Activated T-helper 2 cell treated with anti-CD3 and anti-CD28 coated beads, Interferon-gamma antibody, Interleukin-2, Interleukin-4, amounts not matched to agents 10 μg/mL and 5 μg/mL and 100 μg/mL, durations not matched to agents 14 hours and 24 hours and 36 hours (primary cell): ENCODE measurements at regions not wholly inside any gene's neighbourhood (a gene's known extent, or its start where the extent isn't known, plus 50 kb on each side); places are given as distances from the start of the nearest gene placed in this dataset.
"Not testable (repeated sequence)": the region's sequence is repeated elsewhere in the genome, so short reads cannot be mapped to it uniquely, and the experiment has no call there.

ENCODE experiments used
- DNase-seq: peaks from one replicate; pipeline ENCODE4 v3.0.0; 2021; ENCODE audit warnings: low spot score
- H3K27ac Mint-ChIP-seq: one replicate; pipeline ENCODE4 v1.8.0; 2021; ENCODE audit warnings: mixed read lengths
- H3K27me3 Mint-ChIP-seq: one replicate; pipeline ENCODE4 v1.8.0; 2021; ENCODE audit warnings: low read depth, mixed read lengths
- H3K36me3 Mint-ChIP-seq: one replicate; pipeline ENCODE4 v1.8.0; 2021; ENCODE audit warnings: low read depth, mixed read lengths
- H3K4me1 Mint-ChIP-seq: one replicate; pipeline ENCODE4 v1.8.0; 2021; ENCODE audit warnings: low read depth, mixed read lengths
- H3K4me3 Mint-ChIP-seq: one replicate; pipeline ENCODE4 v1.8.0; 2021; ENCODE audit warnings: low read depth, mild to moderate bottlenecking, moderate library complexity, mixed read lengths
- H3K9me3 Mint-ChIP-seq: one replicate; pipeline ENCODE4 v1.8.0; 2021; ENCODE audit warnings: mixed read lengths
- intact Hi-C: fragments of 100-400 bp; cut with micrococcal nuclease; formaldehyde crosslinking; loops from one replicate; pipeline ENCODE4 v1.15.1; 2023

GRCh38 chr12:89236237-89236636, 116.1 kb downstream of the DUSP6 start:
- Mint-ChIP-seq H3K27ac (peak overlapping the region; percentile 91), H3K4me1 (peaks cover 84% of the 10 kb centered on the region), H3K27me3 (no peaks in the 10 kb centered on the region), H3K36me3 (peaks cover 50% of the 10 kb centered on the region), H3K4me3 (no peak overlapping the region), H3K9me3 (peaks cover 24% of the 10 kb centered on the region)
- no peak for DNase-seq
- intact Hi-C loops, result loop anchor here (1.0 kb wide), 1 partner anchor 8 kb away; no protein-coding TSS in a partner anchor

- Mint-ChIP-seq H3K27ac (peak overlapping the region; percentile 91), H3K27me3 (no peaks in the 10 kb centered on the region), H3K4me3 (peak overlapping the region; percentile 40), H3K36me3 (peaks cover 43% of the 10 kb centered on the region), H3K4me1 (peaks cover 85% of the 10 kb centered on the region), H3K9me3 (peaks cover 19% of the 10 kb centered on the region)
- no peak for DNase-seq
- intact Hi-C loops, result no loop called here
Measured at GRCh38 chr12:89235189-89235993, 116.9 kb downstream of the DUSP6 start.

- H3K4me3 Mint-ChIP-seq, result no peak overlapping the region
- H3K9me3 Mint-ChIP-seq, result peaks cover 19% of the 10 kb centered on the region
- intact Hi-C loops, result no loop called here
- DNase-seq, result no peak
- H3K36me3 Mint-ChIP-seq, result peaks cover 43% of the 10 kb centered on the region
- H3K27ac Mint-ChIP-seq, result peak overlapping the region; percentile 91
- H3K27me3 Mint-ChIP-seq, result no peaks in the 10 kb centered on the region
- H3K4me1 Mint-ChIP-seq, result peaks cover 79% of the 10 kb centered on the region
Measured at GRCh38 chr12:89234324-89235114, 117.8 kb downstream of the DUSP6 start.

- Mint-ChIP-seq H3K27ac (peak overlapping the region; percentile 28), H3K36me3 (peaks cover 40% of the 10 kb centered on the region), H3K9me3 (peaks cover 6% of the 10 kb centered on the region), H3K4me3 (no peak overlapping the region), H3K27me3 (no peaks in the 10 kb centered on the region), H3K4me1 (peaks cover 73% of the 10 kb centered on the region)
- intact Hi-C loops, result no loop called here
- DNase-seq, result no peak
Measured at GRCh38 chr12:89231686-89232085, 120.6 kb downstream of the DUSP6 start.

- Mint-ChIP-seq H3K36me3 (peaks cover 36% of the 10 kb centered on the region), H3K9me3 (peaks cover 5% of the 10 kb centered on the region)
Measured at GRCh38 chr12:89230376-89231315, 121.7 kb downstream of the DUSP6 start.

GRCh38 chr12:89228491-89228890, 123.8 kb downstream of the DUSP6 start:
- Mint-ChIP-seq H3K36me3 (peaks cover 36% of the 10 kb centered on the region), H3K27ac (no peak overlapping the region), H3K27me3 (no peaks in the 10 kb centered on the region), H3K9me3 (no peaks in the 10 kb centered on the region), H3K4me1 (peaks cover 77% of the 10 kb centered on the region), H3K4me3 (no peak overlapping the region)
- intact Hi-C loops, result loop anchor here (5.0 to 10.0 kb wide), 2 partner anchors 104 to 636 kb away; no protein-coding TSS in a partner anchor
- DNase-seq, result no peak

More at GRCh38 chr12:89230376-89231315, 121.7 kb downstream of the DUSP6 start:
- no peaks in the 10 kb centered on the region for H3K27me3 Mint-ChIP-seq
- peaks cover 71% of the 10 kb centered on the region for H3K4me1 Mint-ChIP-seq
- DNase-seq, result no peak
- intact Hi-C loops, result no loop called here
- H3K27ac Mint-ChIP-seq, result peak overlapping the region; percentile 45
- no peak overlapping the region for H3K4me3 Mint-ChIP-seq

GRCh38 chr12:89227774-89228173, 124.5 kb downstream of the DUSP6 start:
- DNase-seq, result no peak
- Mint-ChIP-seq H3K9me3 (no peaks in the 10 kb centered on the region), H3K36me3 (peaks cover 34% of the 10 kb centered on the region), H3K4me1 (peaks cover 75% of the 10 kb centered on the region), H3K27ac (no peak overlapping the region), H3K4me3 (no peak overlapping the region), H3K27me3 (no peaks in the 10 kb centered on the region)
- intact Hi-C loops, result loop anchor here (2.0 to 10.0 kb wide), 3 partner anchors 105 to 637 kb away; no protein-coding TSS in a partner anchor

- H3K36me3 Mint-ChIP-seq, result peaks cover 27% of the 10 kb centered on the region
- H3K9me3 Mint-ChIP-seq, result peaks cover 6% of the 10 kb centered on the region
- no peaks in the 10 kb centered on the region for H3K27me3 Mint-ChIP-seq
- intact Hi-C loops, result loop anchor here (1.0 to 10.0 kb wide), 11 partner anchors 18 to 927 kb away; partner anchors contain the start of gene DUSP6
- peak overlapping the region; percentile 70 for H3K4me3 Mint-ChIP-seq
- H3K27ac Mint-ChIP-seq, result peak overlapping the region; percentile 100
- peaks cover 67% of the 10 kb centered on the region for H3K4me1 Mint-ChIP-seq
- DNase-seq, result no peak
Measured at GRCh38 chr12:89225808-89226411, 126.4 kb downstream of the DUSP6 start.

GRCh38 chr12:89225401-89225800, 126.9 kb downstream of the DUSP6 start:
- DNase-seq, result peak; percentile 74
- Mint-ChIP-seq H3K4me1 (peaks cover 63% of the 10 kb centered on the region), H3K27ac (peak overlapping the region; percentile 100), H3K4me3 (peak overlapping the region; percentile 46), H3K9me3 (peaks cover 12% of the 10 kb centered on the region), H3K36me3 (peaks cover 32% of the 10 kb centered on the region), H3K27me3 (no peaks in the 10 kb centered on the region)
- intact Hi-C loops, result loop anchor here (1.0 to 10.0 kb wide), 8 partner anchors 19 to 927 kb away; partner anchors contain the start of gene DUSP6

GRCh38 chr12:89222580-89222979, 129.7 kb downstream of the DUSP6 start:
- not testable (repeated sequence) for H3K4me3 Mint-ChIP-seq, H3K27me3 Mint-ChIP-seq, DNase-seq
- intact Hi-C loops, result loop anchor here (10.0 kb wide), 1 partner anchor 642 kb away; no protein-coding TSS in a partner anchor
- H3K4me1 Mint-ChIP-seq, result peaks cover 50% of the 10 kb centered on the region
- H3K9me3 Mint-ChIP-seq, result peaks cover 20% of the 10 kb centered on the region
- peak overlapping the region; percentile 5 for H3K27ac Mint-ChIP-seq
- peaks cover 28% of the 10 kb centered on the region for H3K36me3 Mint-ChIP-seq

- Mint-ChIP-seq H3K9me3 (peaks cover 20% of the 10 kb centered on the region), H3K4me3 (no peak overlapping the region), H3K4me1 (peaks cover 28% of the 10 kb centered on the region), H3K27me3 (no peaks in the 10 kb centered on the region), H3K36me3 (peaks cover 15% of the 10 kb centered on the region), H3K27ac (no peak overlapping the region)
- intact Hi-C loops, result no loop called here
- DNase-seq, result no peak
Measured at GRCh38 chr12:89217472-89217871, 134.8 kb downstream of the DUSP6 start.
